ENCODE measurements at regions not wholly inside any gene's neighbourhood (a gene's known extent, or its start where the extent isn't known, plus 50 kb on each side); places are given as distances from the start of the nearest gene placed in this dataset.

DNA sequence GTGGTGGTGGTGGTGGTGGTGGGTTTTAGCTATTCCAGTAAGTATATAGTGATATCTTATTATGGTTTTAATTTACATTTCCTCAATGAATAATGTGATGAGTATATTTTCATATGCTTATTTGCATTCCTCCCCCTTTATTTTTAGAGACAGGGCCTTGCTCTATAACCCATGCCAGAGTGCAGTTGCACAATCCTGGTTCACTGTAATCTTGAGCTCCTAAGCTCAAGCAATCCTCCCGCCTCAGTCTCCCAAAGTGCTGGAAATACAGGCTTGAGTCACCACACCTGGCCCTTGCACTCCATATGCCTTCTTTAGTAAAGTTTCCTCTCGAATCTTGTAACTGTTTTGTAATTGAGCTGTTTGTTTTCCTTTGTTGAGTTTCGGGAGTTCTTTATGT is 577.7 kb upstream of the AUTS2 start:
- TF ChIP-seq POLR2A (IDR thresholded peaks at IDR 0.05) = no peak
- TF ChIP-seq, protein P1, sequence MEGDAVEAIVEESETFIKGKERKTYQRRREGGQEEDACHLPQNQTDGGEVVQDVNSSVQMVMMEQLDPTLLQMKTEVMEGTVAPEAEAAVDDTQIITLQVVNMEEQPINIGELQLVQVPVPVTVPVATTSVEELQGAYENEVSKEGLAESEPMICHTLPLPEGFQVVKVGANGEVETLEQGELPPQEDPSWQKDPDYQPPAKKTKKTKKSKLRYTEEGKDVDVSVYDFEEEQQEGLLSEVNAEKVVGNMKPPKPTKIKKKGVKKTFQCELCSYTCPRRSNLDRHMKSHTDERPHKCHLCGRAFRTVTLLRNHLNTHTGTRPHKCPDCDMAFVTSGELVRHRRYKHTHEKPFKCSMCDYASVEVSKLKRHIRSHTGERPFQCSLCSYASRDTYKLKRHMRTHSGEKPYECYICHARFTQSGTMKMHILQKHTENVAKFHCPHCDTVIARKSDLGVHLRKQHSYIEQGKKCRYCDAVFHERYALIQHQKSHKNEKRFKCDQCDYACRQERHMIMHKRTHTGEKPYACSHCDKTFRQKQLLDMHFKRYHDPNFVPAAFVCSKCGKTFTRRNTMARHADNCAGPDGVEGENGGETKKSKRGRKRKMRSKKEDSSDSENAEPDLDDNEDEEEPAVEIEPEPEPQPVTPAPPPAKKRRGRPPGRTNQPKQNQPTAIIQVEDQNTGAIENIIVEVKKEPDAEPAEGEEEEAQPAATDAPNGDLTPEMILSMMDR (IDR thresholded peaks at IDR 0.05) = no peak
- no peak for TF ChIP-seq POLR2AphosphoS5 (IDR thresholded peaks at IDR 0.05)
- TF ChIP-seq EP300 (IDR thresholded peaks at IDR 0.05) = no peak

Data from gastroesophageal sphincter (tissue), 3 donors.